GM04504 (cell line): ENCODE measurements at regions not wholly inside any gene's neighbourhood (a gene's known extent, or its start where the extent isn't known, plus 50 kb on each side); places are given as distances from the start of the nearest gene placed in this dataset.

Experiments
- DNase-seq: peaks from one replicate; pipeline ENCODE4 v3.0.0-alpha.2; 2012; ENCODE audit warnings: low read depth

GRCh38 chr18:46346896-46347630 is 242.9 kb downstream of the HAUS1 start:
- no peak for DNase-seq

- DNase-seq: no peak
These were observed 246.5 kb downstream of the HAUS1 start for GRCh38 chr18:46350598-46351159.

GRCh38 chr18:46352520-46353250 is 248.5 kb downstream of the HAUS1 start:
- DNase-seq: no peak

GRCh38 chr18:46353460-46353859 is 249.3 kb downstream of the HAUS1 start:
- DNase-seq: no peak

- no peak for DNase-seq
These were observed 252.3 kb downstream of the HAUS1 start for GRCh38 chr18:46356278-46357033.

GRCh38 chr18:46360102-46360699 is 256.0 kb downstream of the HAUS1 start:
- DNase-seq: no peak

GRCh38 chr18:46360866-46361265 is 256.7 kb downstream of the HAUS1 start:
- DNase-seq: no peak

- DNase-seq: no peak
These were observed 258.3 kb downstream of the HAUS1 start for GRCh38 chr18:46362533-46362932.

- no peak for DNase-seq
These were observed 259.9 kb downstream of the HAUS1 start for GRCh38 chr18:46364048-46364447.

GRCh38 chr18:46366201-46366600 is 262.0 kb downstream of the HAUS1 start:
- no peak for DNase-seq

GRCh38 chr18:46366751-46367376 is 262.7 kb downstream of the HAUS1 start:
- DNase-seq: no peak

GRCh38 chr18:46369323-46369722 is 265.1 kb downstream of the HAUS1 start:
- no peak for DNase-seq

- no peak for DNase-seq
These were observed 266.7 kb downstream of the HAUS1 start for GRCh38 chr18:46370898-46371297.

- no peak for DNase-seq
These were observed 268.5 kb downstream of the HAUS1 start for GRCh38 chr18:46372670-46373069.

GRCh38 chr18:46373131-46373530 is 268.9 kb downstream of the HAUS1 start:
- DNase-seq: no peak

- no peak for DNase-seq
These were observed 269.6 kb downstream of the HAUS1 start for GRCh38 chr18:46373791-46374190.

- no peak for DNase-seq
These were observed 270.7 kb downstream of the HAUS1 start for GRCh38 chr18:46374850-46375249.

- no peak for DNase-seq
These were observed 273.4 kb downstream of the HAUS1 start for GRCh38 chr18:46377557-46377956.

GRCh38 chr18:46378126-46378863 is 274.1 kb downstream of the HAUS1 start:
- DNase-seq: no peak

- DNase-seq: no peak
These were observed 274.7 kb downstream of the HAUS1 start for GRCh38 chr18:46378864-46379207.

GRCh38 chr18:46379323-46379950 is 275.3 kb downstream of the HAUS1 start:
- no peak for DNase-seq
